Mesenchymal stem cell (in vitro differentiated cells and primary cell): ENCODE measurements at regions not wholly inside any gene's neighbourhood (a gene's known extent, or its start where the extent isn't known, plus 50 kb on each side); places are given as distances from the start of the nearest gene placed in this dataset.

Experiments used
- DNase-seq: peaks from one replicate; pipeline ENCODE4 v3.0.0-alpha.2; 2013
- H2AFZ ChIP-seq: one replicate; pipeline ENCODE4 v1.6.1; 2013; ENCODE audit warnings: low read depth, mild to moderate bottlenecking, control low read depth, inconsistent platforms, low read length, moderate library complexity
- H2AK5ac ChIP-seq: 2 replicates; pipeline ENCODE4 v1.6.1; 2013; ENCODE audit warnings: low read length, moderate library complexity, mild to moderate bottlenecking, inconsistent platforms; ENCODE audit not compliant: severe bottlenecking
- H2BK120ac ChIP-seq: one replicate; pipeline ENCODE4 v1.6.1; 2013; ENCODE audit warnings: low read depth, mild to moderate bottlenecking, inconsistent platforms, low read length, moderate library complexity
- H2BK12ac ChIP-seq, 2 experiments: one replicate each; pipeline ENCODE4 v1.6.1; 2013; ENCODE audit warnings: inconsistent platforms in 2 of 2, low read length in 2 of 2, mild to moderate bottlenecking in 2 of 2, moderate library complexity in 2 of 2, control low read depth in 1 of 2
- H2BK15ac ChIP-seq: one replicate; pipeline ENCODE4 v1.6.1; 2013; ENCODE audit warnings: mild to moderate bottlenecking, low read depth, inconsistent platforms; ENCODE audit not compliant: poor library complexity, severe bottlenecking
- H2BK5ac ChIP-seq: 2 replicates; pipeline ENCODE4 v1.6.1; 2013; ENCODE audit warnings: low read depth, mild to moderate bottlenecking, low read length, control low read depth, inconsistent platforms; ENCODE audit not compliant: poor library complexity, severe bottlenecking
- H3K14ac ChIP-seq, 2 experiments: one replicate each; pipeline ENCODE4 v1.6.1; 2013; ENCODE audit warnings: inconsistent platforms in 2 of 2, low read length in 2 of 2, control low read depth in 1 of 2, mild to moderate bottlenecking in 1 of 2, moderate library complexity in 1 of 2
- H3K18ac ChIP-seq, 2 experiments: one replicate each; pipeline ENCODE4 v1.6.1; 2013; ENCODE audit warnings: inconsistent platforms in 2 of 2, low read length in 2 of 2, control low read depth in 1 of 2, low read depth in 1 of 2, mild to moderate bottlenecking in 1 of 2
- H3K23ac ChIP-seq, 2 experiments: one replicate each; pipeline ENCODE4 v1.6.1; 2013; ENCODE audit warnings: inconsistent platforms in 2 of 2, low read length in 2 of 2, mild to moderate bottlenecking in 2 of 2, moderate library complexity in 2 of 2, control low read depth in 1 of 2
- H3K27ac ChIP-seq: 2 replicates; pipeline ENCODE4 v1.5.1; 2013; ENCODE audit warnings: mild to moderate bottlenecking, moderate library complexity, low read length, control low read depth, inconsistent platforms; ENCODE audit not compliant: poor library complexity, severe bottlenecking
- H3K27me3 ChIP-seq, 2 experiments: 2 replicates each; pipeline versions ENCODE4 v1.6.1 to v1.7.0; 2013; ENCODE audit warnings: low read length in 2 of 2, mild to moderate bottlenecking in 2 of 2, moderate library complexity in 2 of 2, control low read depth in 1 of 2, inconsistent platforms in 1 of 2; ENCODE audit not compliant: control insufficient read depth in 1 of 2, insufficient read depth in 1 of 2
- H3K36me3 ChIP-seq, 2 experiments: 2 replicates each; pipeline versions ENCODE4 v1.6.1 to v1.7.0; 2013; ENCODE audit warnings: low read length in 2 of 2, control low read depth in 1 of 2, inconsistent platforms in 1 of 2, low read depth in 1 of 2, mild to moderate bottlenecking in 1 of 2; ENCODE audit not compliant: insufficient read depth in 2 of 2, control insufficient read depth in 1 of 2
- H3K4ac ChIP-seq, 2 experiments: one replicate each; pipeline ENCODE4 v1.6.1; 2013; ENCODE audit warnings: inconsistent platforms in 2 of 2, low read length in 2 of 2, mild to moderate bottlenecking in 2 of 2, moderate library complexity in 2 of 2, control low read depth in 1 of 2, low read depth in 1 of 2
- H3K4me1 ChIP-seq: 2 replicates; pipeline ENCODE4 v1.6.1; 2013; ENCODE audit warnings: low read depth, low read length, control low read depth; ENCODE audit not compliant: control insufficient read depth, insufficient read depth
- H3K4me2 ChIP-seq: 2 replicates; pipeline ENCODE4 v1.6.1; 2013; ENCODE audit warnings: low read length, mild to moderate bottlenecking, inconsistent platforms; ENCODE audit not compliant: poor library complexity, severe bottlenecking
- H3K4me3 ChIP-seq, 2 experiments: 2 replicates each; pipeline versions ENCODE4 v1.5.1 to v1.7.0; 2013; ENCODE audit warnings: low read length in 2 of 2, mild to moderate bottlenecking in 2 of 2, control low read depth in 1 of 2, low read depth in 1 of 2; ENCODE audit not compliant: insufficient read depth in 1 of 2
- H3K79me1 ChIP-seq: replicated peaks from 2 replicates; pipeline ENCODE4 v1.6.1; 2013; ENCODE audit warnings: mild to moderate bottlenecking, control low read depth, low read length, inconsistent platforms; ENCODE audit not compliant: poor library complexity, severe bottlenecking
- H3K9ac ChIP-seq: 2 replicates; pipeline ENCODE4 v1.7.0; 2013; ENCODE audit warnings: mild to moderate bottlenecking, low read length, moderate library complexity
- H3K9me3 ChIP-seq: 2 replicates; pipeline ENCODE4 v1.7.0; 2013; ENCODE audit warnings: mild to moderate bottlenecking, low read length; ENCODE audit not compliant: control insufficient read depth
- H4K8ac ChIP-seq: one replicate; pipeline ENCODE4 v1.6.1; 2013; ENCODE audit warnings: inconsistent platforms, mild to moderate bottlenecking, low read length, moderate library complexity
- H4K91ac ChIP-seq: one replicate; pipeline ENCODE4 v1.6.1; 2013; ENCODE audit warnings: mild to moderate bottlenecking, low read length, inconsistent platforms
- WGBS: methylation state at CpG from one replicate; pipeline ENCODE4 v1.1.7; 2013; ENCODE audit warnings: mixed read lengths; 5-methylcytosine and 5-hydroxymethylcytosine counted together

DNA sequence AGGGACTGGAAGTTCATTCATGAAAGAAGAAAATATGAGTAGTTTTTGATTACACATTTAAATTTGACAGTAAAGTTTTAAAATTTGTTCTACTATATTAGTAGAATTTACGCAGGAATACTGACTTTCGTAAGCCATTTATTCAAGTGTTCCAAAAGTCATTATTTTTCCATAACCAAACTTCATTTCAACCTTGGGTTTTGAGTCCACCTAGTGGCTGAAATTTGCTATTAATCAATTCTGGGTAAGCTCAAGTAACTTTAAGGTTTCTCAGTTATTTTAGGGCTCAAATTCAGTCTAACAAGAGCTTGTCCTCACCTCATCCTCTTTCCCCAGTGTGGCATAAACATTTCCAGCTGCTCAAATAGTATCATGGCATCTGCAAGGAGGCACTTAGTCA is 175.4 kb downstream of the SH3BGRL start:
- no peak overlapping the region for H2BK12ac ChIP-seq
- no peak overlapping the region for H3K23ac ChIP-seq
- no peaks in the 10 kb centered on the region for H3K79me1 ChIP-seq
- no peaks in the 10 kb centered on the region for H3K4me1 ChIP-seq
- no peak overlapping the region for H2AFZ ChIP-seq
- H4K91ac ChIP-seq, result no peak overlapping the region
- no peak overlapping the region for H4K8ac ChIP-seq
- no peak overlapping the region for H3K14ac ChIP-seq
- H3K9ac ChIP-seq, result no peak overlapping the region
- no peak overlapping the region for H3K4ac ChIP-seq
- H3K27me3 ChIP-seq, result peaks cover 0 to 3% of the 10 kb centered on the region in 2 experiments
- no peak overlapping the region for H3K18ac ChIP-seq
- WGBS, result no CpG with 5 or more reads among the region's 2 CpGs
- no peaks in the 10 kb centered on the region for H3K9me3 ChIP-seq
- H2BK5ac ChIP-seq, result no peak overlapping the region
- H3K4me2 ChIP-seq, result no peak overlapping the region
- DNase-seq, result peak; percentile 20
- H2BK120ac ChIP-seq, result no peak overlapping the region
- no peak overlapping the region for H3K4me3 ChIP-seq
- no peaks in the 10 kb centered on the region for H3K36me3 ChIP-seq
- no peak overlapping the region for H2AK5ac ChIP-seq
- no peak overlapping the region for H3K27ac ChIP-seq
- no peak overlapping the region for H2BK15ac ChIP-seq

GRCh38 chrX:81378560-81378959 is 176.7 kb downstream of the SH3BGRL start:
- no peaks in the 10 kb centered on the region for H3K9me3 ChIP-seq
- no peak overlapping the region for H2AK5ac ChIP-seq
- H3K4me2 ChIP-seq, result no peak overlapping the region
- no CpG with 5 or more reads among the region's 1 CpG for WGBS
- no peak overlapping the region for H2BK12ac ChIP-seq
- no peaks in the 10 kb centered on the region for H3K36me3 ChIP-seq
- H3K9ac ChIP-seq, result no peak overlapping the region
- no peaks in the 10 kb centered on the region for H3K79me1 ChIP-seq
- no peak overlapping the region for H3K4me3 ChIP-seq
- no peak overlapping the region for H2BK120ac ChIP-seq
- no peak overlapping the region for H3K18ac ChIP-seq
- no peak overlapping the region for H2BK15ac ChIP-seq
- no peak overlapping the region for H4K8ac ChIP-seq
- no peak overlapping the region for H2AFZ ChIP-seq
- no peak overlapping the region for H3K14ac ChIP-seq
- H3K4ac ChIP-seq, result no peak overlapping the region
- no peaks in the 10 kb centered on the region for H3K27me3 ChIP-seq
- H2BK5ac ChIP-seq, result no peak overlapping the region
- H3K23ac ChIP-seq, result no peak overlapping the region
- DNase-seq, result no peak
- H3K27ac ChIP-seq, result no peak overlapping the region
- H3K4me1 ChIP-seq, result no peaks in the 10 kb centered on the region
- H4K91ac ChIP-seq, result no peak overlapping the region

DNA sequence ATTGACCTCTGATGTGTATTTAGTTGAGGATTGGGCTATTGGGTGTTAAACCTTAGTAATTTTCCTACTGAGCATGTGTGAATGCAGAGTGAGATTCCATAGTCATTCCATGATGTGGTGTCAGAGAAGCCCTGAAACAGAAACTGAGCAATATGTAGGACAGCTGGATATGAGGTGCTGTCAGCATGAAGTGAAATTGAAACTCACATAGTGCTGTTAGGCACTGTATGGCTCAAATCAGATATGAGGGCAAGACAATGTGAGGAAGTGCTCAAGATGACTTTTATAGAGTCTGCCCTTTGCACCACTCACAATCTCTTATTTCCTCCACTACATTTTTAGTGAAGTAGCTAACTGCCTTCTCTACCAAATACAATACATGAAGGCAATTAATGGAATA is 188.3 kb downstream of the SH3BGRL start:
- H4K8ac ChIP-seq, result no peak overlapping the region
- no peak overlapping the region for H2BK15ac ChIP-seq
- no peak overlapping the region for H3K18ac ChIP-seq
- H3K23ac ChIP-seq, result no peak overlapping the region
- peaks cover 3% of the 10 kb centered on the region for H3K9me3 ChIP-seq
- H4K91ac ChIP-seq, result no peak overlapping the region
- no peak overlapping the region for H2BK12ac ChIP-seq
- DNase-seq, result no peak
- no peaks in the 10 kb centered on the region for H3K27me3 ChIP-seq
- no peaks in the 10 kb centered on the region for H3K79me1 ChIP-seq
- no peak overlapping the region for H3K9ac ChIP-seq
- no peak overlapping the region for H2AFZ ChIP-seq
- no peak overlapping the region for H2BK5ac ChIP-seq
- H3K36me3 ChIP-seq, result no peaks in the 10 kb centered on the region
- H2AK5ac ChIP-seq, result no peak overlapping the region
- no peak overlapping the region for H3K27ac ChIP-seq
- no peak overlapping the region for H3K4me3 ChIP-seq
- H3K4me1 ChIP-seq, result no peaks in the 10 kb centered on the region
- H3K14ac ChIP-seq, result no peak overlapping the region
- H3K4ac ChIP-seq, result no peak overlapping the region
- H2BK120ac ChIP-seq, result no peak overlapping the region
- H3K4me2 ChIP-seq, result no peak overlapping the region

DNA sequence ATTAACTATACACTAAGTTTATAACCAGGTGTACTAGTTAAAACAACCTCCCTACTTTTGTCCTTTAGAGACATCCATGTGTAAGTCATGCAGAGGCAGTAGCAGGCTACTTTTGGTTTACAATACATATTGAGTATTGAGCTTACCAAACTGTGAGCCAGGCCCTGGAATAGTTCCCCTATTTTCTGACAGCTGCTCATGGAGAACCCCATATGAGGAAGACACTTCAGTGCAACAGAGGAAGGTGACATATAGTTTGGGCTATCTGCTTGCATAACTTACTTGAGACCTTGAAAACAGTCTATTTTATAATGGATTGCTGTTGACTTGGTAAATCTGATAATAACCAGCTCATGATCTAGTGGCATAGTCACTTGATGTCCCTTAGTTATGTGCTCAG is 190.5 kb downstream of the SH3BGRL start:
- H3K9ac ChIP-seq, result no peak overlapping the region
- H3K4me3 ChIP-seq, result no peak overlapping the region
- no peak overlapping the region for H2AFZ ChIP-seq
- no peaks in the 10 kb centered on the region for H3K79me1 ChIP-seq
- H3K9me3 ChIP-seq, result no peaks in the 10 kb centered on the region
- H2BK12ac ChIP-seq, result no peak overlapping the region
- no peak overlapping the region for H2AK5ac ChIP-seq
- no peaks in the 10 kb centered on the region for H3K36me3 ChIP-seq
- H3K4me2 ChIP-seq, result no peak overlapping the region
- no peak overlapping the region for H3K23ac ChIP-seq
- no peak overlapping the region for H3K27ac ChIP-seq
- no peak overlapping the region for H4K8ac ChIP-seq
- no peak overlapping the region for H2BK120ac ChIP-seq
- H3K4ac ChIP-seq, result no peak overlapping the region
- H3K4me1 ChIP-seq, result no peaks in the 10 kb centered on the region
- no peak for DNase-seq
- no peak overlapping the region for H3K14ac ChIP-seq
- no peak overlapping the region for H4K91ac ChIP-seq
- no peak overlapping the region for H2BK5ac ChIP-seq
- no peak overlapping the region for H3K18ac ChIP-seq
- H2BK15ac ChIP-seq, result no peak overlapping the region
- no peaks in the 10 kb centered on the region for H3K27me3 ChIP-seq
